OCI-LY3 (cell line): ENCODE measurements at regions not wholly inside any gene's neighbourhood (a gene's known extent, or its start where the extent isn't known, plus 50 kb on each side); places are given as distances from the start of the nearest gene placed in this dataset.
"Not testable (repeated sequence)": the region's sequence is repeated elsewhere in the genome, so short reads cannot be mapped to it uniquely, and the experiment has no call there.

Source experiments
- H2AFZ ChIP-seq: fragments of 200-600, 300-600 bp; shearing (Covaris generic); 2 replicates; pipeline ENCODE4 v1.6.0; 2014; ENCODE audit warnings: antibody characterized with exemption, low read depth, low read length
- H3K27ac ChIP-seq: fragments of 200-600, 300-600 bp; sonication (generic); 2 replicates; pipeline ENCODE4 v1.5.1; 2014; ENCODE audit warnings: mild to moderate bottlenecking, low read length, moderate library complexity, mixed read lengths
- H3K27me3 ChIP-seq: fragments of 200-600, 300-600 bp; sonication (generic); 2 replicates; pipeline ENCODE4 v1.6.1; 2014; ENCODE audit warnings: low read depth, low read length, mixed read lengths
- H3K36me3 ChIP-seq: fragments of 200-600, 300-600 bp; sonication (generic); replicated peaks from 2 replicates; pipeline ENCODE3; 2014; ENCODE audit warnings: low read depth, low read length, mixed read lengths
- H3K4me1 ChIP-seq: fragments of 300-600, 200-600 bp; sonication (generic); 2 replicates; pipeline ENCODE4 v1.6.1; 2014; ENCODE audit warnings: low read length, mixed read lengths
- H3K4me2 ChIP-seq: fragments of 200-600, 300-600 bp; sonication (generic); 2 replicates; pipeline ENCODE4 v1.6.1; 2014; ENCODE audit warnings: low read length, mixed read lengths
- H3K4me3 ChIP-seq: fragments of 300-600, 200-600 bp; sonication (generic); 2 replicates; pipeline ENCODE4 v1.5.1; 2014; ENCODE audit warnings: antibody characterized with exemption, mild to moderate bottlenecking, low read length, moderate library complexity
- H3K79me2 ChIP-seq: fragments of 300-600, 200-600 bp; shearing (Covaris generic); 2 replicates; pipeline ENCODE4 v1.6.1; 2014; ENCODE audit warnings: mild to moderate bottlenecking, low read length, mixed read lengths
- H3K9ac ChIP-seq: fragments of 300-600, 200-600 bp; shearing (Covaris generic); 2 replicates; pipeline ENCODE4 v1.6.0; 2014; ENCODE audit warnings: mild to moderate bottlenecking, low read length, moderate library complexity
- H3K9me3 ChIP-seq: fragments of 200-600, 300-600 bp; shearing (Covaris generic); 2 replicates; pipeline ENCODE4 v1.6.1; 2014; ENCODE audit warnings: low read length, mixed read lengths; ENCODE audit not compliant: insufficient read depth
- H4K20me1 ChIP-seq: fragments of 200-600, 300-600 bp; sonication (generic); 2 replicates; pipeline ENCODE4 v1.6.1; 2016; ENCODE audit warnings: low read length, mixed read lengths; ENCODE audit not compliant: insufficient read depth
- EZH2phosphoT487 ChIP-seq: fragments of 200-600 bp; shearing (Covaris generic); IDR thresholded peaks from 2 replicates; pipeline ENCODE4 v1.6.1; 2018; ENCODE audit warnings: antibody characterized with exemption, mixed run types, low read depth
- TF ChIP-seq, protein P1 (sequence below): fragments of 200-600, 300-600 bp; sonication (generic); IDR thresholded peaks from 2 replicates; pipeline ENCODE4 v1.5.1; 2014; ENCODE audit warnings: antibody characterized with exemption, low read length, low read depth

- Histone ChIP-seq H2AFZ (no peak overlapping the region), H3K4me3 (no peak overlapping the region), H3K79me2 (no peaks in the 10 kb centered on the region), H3K27me3 (no peaks in the 10 kb centered on the region), H3K36me3 (no peaks in the 10 kb centered on the region), H3K9ac (no peak overlapping the region), H4K20me1 (no peaks in the 10 kb centered on the region), H3K9me3 (no peaks in the 10 kb centered on the region), H3K27ac (no peak overlapping the region), H3K4me1 (peaks cover 33% of the 10 kb centered on the region), H3K4me2 (no peak overlapping the region)
- no peak for TF ChIP-seq EZH2phosphoT487
- TF ChIP-seq, protein P1, sequence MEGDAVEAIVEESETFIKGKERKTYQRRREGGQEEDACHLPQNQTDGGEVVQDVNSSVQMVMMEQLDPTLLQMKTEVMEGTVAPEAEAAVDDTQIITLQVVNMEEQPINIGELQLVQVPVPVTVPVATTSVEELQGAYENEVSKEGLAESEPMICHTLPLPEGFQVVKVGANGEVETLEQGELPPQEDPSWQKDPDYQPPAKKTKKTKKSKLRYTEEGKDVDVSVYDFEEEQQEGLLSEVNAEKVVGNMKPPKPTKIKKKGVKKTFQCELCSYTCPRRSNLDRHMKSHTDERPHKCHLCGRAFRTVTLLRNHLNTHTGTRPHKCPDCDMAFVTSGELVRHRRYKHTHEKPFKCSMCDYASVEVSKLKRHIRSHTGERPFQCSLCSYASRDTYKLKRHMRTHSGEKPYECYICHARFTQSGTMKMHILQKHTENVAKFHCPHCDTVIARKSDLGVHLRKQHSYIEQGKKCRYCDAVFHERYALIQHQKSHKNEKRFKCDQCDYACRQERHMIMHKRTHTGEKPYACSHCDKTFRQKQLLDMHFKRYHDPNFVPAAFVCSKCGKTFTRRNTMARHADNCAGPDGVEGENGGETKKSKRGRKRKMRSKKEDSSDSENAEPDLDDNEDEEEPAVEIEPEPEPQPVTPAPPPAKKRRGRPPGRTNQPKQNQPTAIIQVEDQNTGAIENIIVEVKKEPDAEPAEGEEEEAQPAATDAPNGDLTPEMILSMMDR, result no peak
These were observed 90.3 kb upstream of the TMTC4 start for GRCh38 chr13:100764937-100765336.

- H3K36me3 ChIP-seq, H3K27me3 ChIP-seq, H3K9ac ChIP-seq, H3K4me3 ChIP-seq, H3K9me3 ChIP-seq, H3K4me2 ChIP-seq, H3K79me2 ChIP-seq, H4K20me1 ChIP-seq, H2AFZ ChIP-seq, H3K4me1 ChIP-seq, H3K27ac ChIP-seq: not testable (repeated sequence)
These were observed 87.5 kb upstream of the TMTC4 start for GRCh38 chr13:100762126-100762525.

DNA sequence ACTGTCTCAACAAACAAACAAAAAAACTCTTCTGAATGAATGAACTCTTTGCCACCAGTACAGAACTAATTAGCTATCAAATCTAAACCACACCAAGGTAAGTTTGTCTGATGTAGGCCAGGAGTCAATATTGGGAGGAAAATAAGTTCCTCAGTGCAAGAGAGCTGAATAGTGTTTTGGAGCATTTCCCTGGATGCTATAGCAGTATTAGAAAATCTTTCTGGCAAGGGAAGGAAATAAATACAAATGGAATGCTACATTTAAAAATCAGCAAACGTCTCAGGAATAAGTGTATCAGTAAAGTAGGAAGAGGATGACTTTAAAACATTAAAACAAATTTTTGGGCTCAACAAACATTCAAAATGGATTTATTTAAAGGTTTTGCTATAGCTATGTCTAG, 81.3 kb upstream of the TMTC4 start:
- Histone ChIP-seq H3K4me1 (no peaks in the 10 kb centered on the region), H3K4me2 (no peak overlapping the region), H3K79me2 (no peaks in the 10 kb centered on the region), H3K9ac (no peak overlapping the region), H4K20me1 (no peaks in the 10 kb centered on the region), H3K9me3 (no peaks in the 10 kb centered on the region), H3K27me3 (no peaks in the 10 kb centered on the region), H2AFZ (no peak overlapping the region), H3K27ac (no peak overlapping the region), H3K36me3 (no peaks in the 10 kb centered on the region), H3K4me3 (no peak overlapping the region)
- TF ChIP-seq EZH2phosphoT487, result no peak
- TF ChIP-seq, protein P1, result no peak

GRCh38 chr13:100754459-100754858, 79.9 kb upstream of the TMTC4 start:
- no peak overlapping the region for H3K4me2 ChIP-seq
- H3K36me3 ChIP-seq, result no peaks in the 10 kb centered on the region
- no peak overlapping the region for H3K9ac ChIP-seq
- TF ChIP-seq, protein P1, result no peak
- no peak for TF ChIP-seq EZH2phosphoT487
- H3K27ac ChIP-seq, result no peak overlapping the region
- no peaks in the 10 kb centered on the region for H4K20me1 ChIP-seq
- no peaks in the 10 kb centered on the region for H3K79me2 ChIP-seq
- H3K4me3 ChIP-seq, result no peak overlapping the region
- no peaks in the 10 kb centered on the region for H3K9me3 ChIP-seq
- no peaks in the 10 kb centered on the region for H3K4me1 ChIP-seq
- no peak overlapping the region for H2AFZ ChIP-seq
- H3K27me3 ChIP-seq, result no peaks in the 10 kb centered on the region

DNA sequence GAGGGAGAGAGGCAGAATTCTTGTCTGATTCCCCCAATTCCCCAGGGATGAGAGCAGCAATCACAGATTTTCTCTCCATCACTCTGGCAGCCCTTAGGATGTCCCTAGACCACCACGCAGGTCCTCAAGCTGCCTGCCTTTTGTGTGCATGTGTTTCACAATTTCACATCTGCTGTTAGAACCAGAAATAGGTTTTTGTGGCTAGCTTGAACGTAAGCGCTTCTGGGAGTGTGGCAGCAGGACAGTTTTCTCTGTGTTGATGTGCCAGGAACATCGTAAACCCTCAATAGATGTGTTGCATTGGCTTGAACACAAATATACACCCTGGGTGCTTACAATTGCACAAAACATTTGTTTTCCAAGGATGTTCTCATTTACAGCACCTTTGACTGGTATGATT, 78.8 kb upstream of the TMTC4 start:
- Histone ChIP-seq H2AFZ (no peak overlapping the region), H3K9me3 (no peaks in the 10 kb centered on the region), H3K79me2 (no peaks in the 10 kb centered on the region), H3K4me3 (no peak overlapping the region), H3K4me1 (no peaks in the 10 kb centered on the region), H3K27me3 (no peaks in the 10 kb centered on the region), H3K36me3 (no peaks in the 10 kb centered on the region), H3K4me2 (no peak overlapping the region), H3K27ac (no peak overlapping the region), H4K20me1 (no peaks in the 10 kb centered on the region), H3K9ac (no peak overlapping the region)
- TF ChIP-seq, protein P1, result no peak
- no peak for TF ChIP-seq EZH2phosphoT487
